ENCODE measurements at regions not wholly inside any gene's neighbourhood (a gene's known extent, or its start where the extent isn't known, plus 50 kb on each side); places are given as distances from the start of the nearest gene placed in this dataset.

DNA sequence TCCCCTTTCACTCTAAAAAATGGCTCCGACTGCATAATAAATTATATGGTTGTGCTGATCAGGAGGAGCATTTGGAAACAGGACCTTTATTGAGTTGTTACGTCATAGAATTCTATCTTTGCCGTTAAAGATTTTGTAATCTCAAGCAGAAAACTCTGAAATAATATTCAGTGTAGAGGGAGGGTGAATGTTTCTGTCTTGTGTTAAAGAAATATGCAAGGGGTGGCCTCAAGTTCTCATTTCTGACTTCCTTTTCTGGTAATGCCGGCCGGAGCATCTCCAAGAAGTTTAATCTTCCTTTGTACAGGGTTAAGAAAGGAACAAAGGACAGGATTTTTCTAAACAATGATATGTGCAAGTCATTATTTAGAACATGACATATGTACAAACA is 165.1 kb downstream of the SLC38A4 start:
- peaks cover 3% of the 10 kb centered on the region for H3K4me1 ChIP-seq (ENCODE audit: control insufficient read depth, insufficient read depth, low read depth, low read length)
- H3K36me3 ChIP-seq (ENCODE audit: control insufficient read depth in 1 of 2, insufficient read depth in 2 of 2, low read depth in 1 of 2, low read length in 2 of 2), result no peaks in the 10 kb centered on the region
- no peak overlapping the region for H4K8ac ChIP-seq (ENCODE audit: low read length)
- no peak overlapping the region for H4K91ac ChIP-seq (ENCODE audit: low read length)
- no peak for DNase-seq
- no peak overlapping the region for H3K18ac ChIP-seq (ENCODE audit: low read depth in 1 of 2, low read length in 2 of 2)
- H3K9me3 ChIP-seq (ENCODE audit: control insufficient read depth, low read length), result no peaks in the 10 kb centered on the region
- H2BK5ac ChIP-seq (ENCODE audit: low read depth, low read length, poor library complexity, severe bottlenecking), result no peak overlapping the region
- H3K4me2 ChIP-seq (ENCODE audit: low read length, poor library complexity, severe bottlenecking), result no peak overlapping the region
- H2BK15ac ChIP-seq (ENCODE audit: low read depth, poor library complexity, severe bottlenecking), result no peak overlapping the region
- H3K23ac ChIP-seq (ENCODE audit: low read length in 2 of 2), result no peak overlapping the region
- no peak overlapping the region for H2BK12ac ChIP-seq (ENCODE audit: low read length in 2 of 2)
- H2AFZ ChIP-seq (ENCODE audit: low read depth, low read length), result no peak overlapping the region
- no peak overlapping the region for H3K4ac ChIP-seq (ENCODE audit: low read depth in 1 of 2, low read length in 2 of 2)
- H3K9ac ChIP-seq (ENCODE audit: low read length), result peak overlapping the region; percentile 82
- H3K27me3 ChIP-seq (ENCODE audit: control insufficient read depth in 1 of 2, insufficient read depth in 1 of 2, low read length in 2 of 2), result no peaks in the 10 kb centered on the region
- H2AK5ac ChIP-seq (ENCODE audit: low read length, severe bottlenecking), result no peak overlapping the region
- 52% methylated on average over 2 of the region's 5 CpGs for WGBS
- H3K4me3 ChIP-seq (ENCODE audit: insufficient read depth in 1 of 2, low read depth in 1 of 2, low read length in 2 of 2), result peak overlapping the region in 1 of 2 experiments; percentile 37
- H2BK120ac ChIP-seq (ENCODE audit: low read depth, low read length), result no peak overlapping the region
- H3K14ac ChIP-seq (ENCODE audit: low read length in 2 of 2), result no peak overlapping the region
- H3K79me1 ChIP-seq (replicated peaks; ENCODE audit: low read length, poor library complexity, severe bottlenecking), result peaks cover 2% of the 10 kb centered on the region
- peak overlapping the region; percentile 19 for H3K27ac ChIP-seq (ENCODE audit: low read length, poor library complexity, severe bottlenecking)

DNA sequence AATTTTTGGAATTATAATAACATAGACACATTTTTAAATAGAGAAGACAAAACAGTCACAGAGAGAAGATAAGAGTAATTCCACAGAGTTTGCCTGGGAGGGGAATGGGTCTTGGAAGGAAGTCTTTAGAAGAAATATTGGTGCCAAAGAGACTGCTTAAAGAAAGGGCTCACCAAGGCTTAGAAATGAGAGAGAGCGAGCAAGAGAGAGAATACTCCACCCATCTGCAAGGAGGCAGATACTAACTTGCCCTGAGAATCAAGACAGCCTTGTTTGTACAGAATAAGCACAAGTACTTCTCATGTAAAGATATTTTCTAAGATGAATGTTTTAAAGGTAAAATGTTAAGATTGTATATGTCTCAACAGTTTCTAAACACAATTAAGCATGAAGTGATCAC is 165.5 kb downstream of the SLC38A4 start:
- Histone ChIP-seq H2BK120ac (ENCODE audit: low read depth, low read length) (no peak overlapping the region), H3K4me2 (ENCODE audit: low read length, poor library complexity, severe bottlenecking) (no peak overlapping the region), H3K18ac (ENCODE audit: low read depth in 1 of 2, low read length in 2 of 2) (peak overlapping the region in 1 of 2 experiments; percentile 76), H3K4me1 (ENCODE audit: control insufficient read depth, insufficient read depth, low read depth, low read length) (peaks cover 3% of the 10 kb centered on the region), H4K8ac (ENCODE audit: low read length) (no peak overlapping the region), H3K27ac (ENCODE audit: low read length, poor library complexity, severe bottlenecking) (peak overlapping the region; percentile 74), H2BK15ac (ENCODE audit: low read depth, poor library complexity, severe bottlenecking) (no peak overlapping the region), H2AFZ (ENCODE audit: low read depth, low read length) (no peak overlapping the region), H4K91ac (ENCODE audit: low read length) (no peak overlapping the region), H3K36me3 (ENCODE audit: control insufficient read depth in 1 of 2, insufficient read depth in 2 of 2, low read depth in 1 of 2, low read length in 2 of 2) (no peaks in the 10 kb centered on the region), H3K4me3 (ENCODE audit: insufficient read depth in 1 of 2, low read depth in 1 of 2, low read length in 2 of 2) (peak overlapping the region in 1 of 2 experiments; percentile 37), H3K4ac (ENCODE audit: low read depth in 1 of 2, low read length in 2 of 2) (peak overlapping the region in 1 of 2 experiments; percentile 70), H3K9ac (ENCODE audit: low read length) (peak overlapping the region; percentile 82), H2BK5ac (ENCODE audit: low read depth, low read length, poor library complexity, severe bottlenecking) (peak overlapping the region; percentile 14), H3K23ac (ENCODE audit: low read length in 2 of 2) (no peak overlapping the region), H3K14ac (ENCODE audit: low read length in 2 of 2) (no peak overlapping the region), H3K79me1 (replicated peaks; ENCODE audit: low read length, poor library complexity, severe bottlenecking) (peaks cover 2% of the 10 kb centered on the region), H2BK12ac (ENCODE audit: low read length in 2 of 2) (no peak overlapping the region), H2AK5ac (ENCODE audit: low read length, severe bottlenecking) (no peak overlapping the region), H3K27me3 (ENCODE audit: control insufficient read depth in 1 of 2, insufficient read depth in 1 of 2, low read length in 2 of 2) (no peaks in the 10 kb centered on the region), H3K9me3 (ENCODE audit: control insufficient read depth, low read length) (no peaks in the 10 kb centered on the region)
- DNase-seq, result peak; percentile 43
- no CpG with 5 or more reads among the region's 1 CpG for WGBS

- H3K36me3 ChIP-seq (ENCODE audit: control insufficient read depth in 1 of 2, insufficient read depth in 2 of 2, low read depth in 1 of 2, low read length in 2 of 2), result no peaks in the 10 kb centered on the region
- no peak overlapping the region for H3K4ac ChIP-seq (ENCODE audit: low read depth in 1 of 2, low read length in 2 of 2)
- H3K18ac ChIP-seq (ENCODE audit: low read depth in 1 of 2, low read length in 2 of 2), result peak overlapping the region in 1 of 2 experiments; percentile 66
- no peak overlapping the region for H2AK5ac ChIP-seq (ENCODE audit: low read length, severe bottlenecking)
- H3K4me2 ChIP-seq (ENCODE audit: low read length, poor library complexity, severe bottlenecking), result no peak overlapping the region
- no peak overlapping the region for H2AFZ ChIP-seq (ENCODE audit: low read depth, low read length)
- H4K91ac ChIP-seq (ENCODE audit: low read length), result no peak overlapping the region
- peak overlapping the region in 1 of 2 experiments; percentile 37 for H3K4me3 ChIP-seq (ENCODE audit: insufficient read depth in 1 of 2, low read depth in 1 of 2, low read length in 2 of 2)
- H2BK5ac ChIP-seq (ENCODE audit: low read depth, low read length, poor library complexity, severe bottlenecking), result no peak overlapping the region
- H3K79me1 ChIP-seq (replicated peaks; ENCODE audit: low read length, poor library complexity, severe bottlenecking), result peaks cover 2% of the 10 kb centered on the region
- H3K9ac ChIP-seq (ENCODE audit: low read length), result peak overlapping the region; percentile 82
- peak; percentile 26 for DNase-seq
- no peak overlapping the region for H4K8ac ChIP-seq (ENCODE audit: low read length)
- peak overlapping the region; percentile 59 for H3K27ac ChIP-seq (ENCODE audit: low read length, poor library complexity, severe bottlenecking)
- H2BK15ac ChIP-seq (ENCODE audit: low read depth, poor library complexity, severe bottlenecking), result no peak overlapping the region
- peaks cover 3% of the 10 kb centered on the region for H3K4me1 ChIP-seq (ENCODE audit: control insufficient read depth, insufficient read depth, low read depth, low read length)
- no peak overlapping the region for H3K14ac ChIP-seq (ENCODE audit: low read length in 2 of 2)
- no peaks in the 10 kb centered on the region for H3K9me3 ChIP-seq (ENCODE audit: control insufficient read depth, low read length)
- H2BK12ac ChIP-seq (ENCODE audit: low read length in 2 of 2), result no peak overlapping the region
- no peak overlapping the region for H2BK120ac ChIP-seq (ENCODE audit: low read depth, low read length)
- H3K27me3 ChIP-seq (ENCODE audit: control insufficient read depth in 1 of 2, insufficient read depth in 1 of 2, low read length in 2 of 2), result no peaks in the 10 kb centered on the region
- WGBS, result 22% methylated on average over 4 of the region's 4 CpGs
- H3K23ac ChIP-seq (ENCODE audit: low read length in 2 of 2), result no peak overlapping the region
These were observed 166.0 kb downstream of the SLC38A4 start for GRCh38 chr12:46659824-46660223.

- no peak overlapping the region for H4K91ac ChIP-seq (ENCODE audit: low read length)
- 22% methylated on average over 9 of the region's 10 CpGs for WGBS
- peak overlapping the region; percentile 2 for H2BK120ac ChIP-seq (ENCODE audit: low read depth, low read length)
- H2AFZ ChIP-seq (ENCODE audit: low read depth, low read length), result no peak overlapping the region
- H2AK5ac ChIP-seq (ENCODE audit: low read length, severe bottlenecking), result no peak overlapping the region
- peaks cover 3% of the 10 kb centered on the region for H3K4me1 ChIP-seq (ENCODE audit: control insufficient read depth, insufficient read depth, low read depth, low read length)
- H3K4me2 ChIP-seq (ENCODE audit: low read length, poor library complexity, severe bottlenecking), result peak overlapping the region; percentile 3
- no peak overlapping the region for H2BK12ac ChIP-seq (ENCODE audit: low read length in 2 of 2)
- H3K14ac ChIP-seq (ENCODE audit: low read length in 2 of 2), result no peak overlapping the region
- no peaks in the 10 kb centered on the region for H3K27me3 ChIP-seq (ENCODE audit: control insufficient read depth in 1 of 2, insufficient read depth in 1 of 2, low read length in 2 of 2)
- H4K8ac ChIP-seq (ENCODE audit: low read length), result peak overlapping the region; percentile 1
- peak overlapping the region in 1 of 2 experiments; percentile 46 for H3K18ac ChIP-seq (ENCODE audit: low read depth in 1 of 2, low read length in 2 of 2)
- no peaks in the 10 kb centered on the region for H3K36me3 ChIP-seq (ENCODE audit: control insufficient read depth in 1 of 2, insufficient read depth in 2 of 2, low read depth in 1 of 2, low read length in 2 of 2)
- H3K27ac ChIP-seq (ENCODE audit: low read length, poor library complexity, severe bottlenecking), result no peak overlapping the region
- peaks cover 2% of the 10 kb centered on the region for H3K79me1 ChIP-seq (replicated peaks; ENCODE audit: low read length, poor library complexity, severe bottlenecking)
- no peak overlapping the region for H2BK15ac ChIP-seq (ENCODE audit: low read depth, poor library complexity, severe bottlenecking)
- peak; percentile 44 for DNase-seq
- H3K4ac ChIP-seq (ENCODE audit: low read depth in 1 of 2, low read length in 2 of 2), result peak overlapping the region in 1 of 2 experiments; percentile 4
- peak overlapping the region in 1 of 2 experiments; percentile 63 for H3K4me3 ChIP-seq (ENCODE audit: insufficient read depth in 1 of 2, low read depth in 1 of 2, low read length in 2 of 2)
- H2BK5ac ChIP-seq (ENCODE audit: low read depth, low read length, poor library complexity, severe bottlenecking), result no peak overlapping the region
- H3K9ac ChIP-seq (ENCODE audit: low read length), result peak overlapping the region; percentile 82
- no peak overlapping the region for H3K23ac ChIP-seq (ENCODE audit: low read length in 2 of 2)
- H3K9me3 ChIP-seq (ENCODE audit: control insufficient read depth, low read length), result no peaks in the 10 kb centered on the region
These were observed 166.7 kb downstream of the SLC38A4 start for GRCh38 chr12:46659032-46659650.
